Epidermal melanocyte (primary cell): ENCODE measurements at regions not wholly inside any gene's neighbourhood (a gene's known extent, or its start where the extent isn't known, plus 50 kb on each side); places are given as distances from the start of the nearest gene placed in this dataset.

ENCODE experiments used
- DNase-seq: peaks from one replicate; pipeline ENCODE4 v3.0.0; 2011; ENCODE audit warnings: low spot score; ENCODE audit not compliant: insufficient read length

- no peak for DNase-seq
Measured at GRCh38 chr10:27451054-27451453, 53.0 kb upstream of the RAB18 start.

- DNase-seq: no peak
Measured at GRCh38 chr10:27450225-27450624, 53.9 kb upstream of the RAB18 start.

GRCh38 chr10:27449571-27449970 is 54.5 kb upstream of the RAB18 start:
- DNase-seq: no peak

- DNase-seq: no peak
Measured at GRCh38 chr10:27448921-27449320, 55.2 kb upstream of the RAB18 start.

GRCh38 chr10:27447540-27447939 is 56.6 kb upstream of the RAB18 start:
- no peak for DNase-seq

GRCh38 chr10:27446091-27446918 is 57.8 kb upstream of the RAB18 start:
- peak; percentile 27 for DNase-seq

GRCh38 chr10:27445070-27445469 is 59.0 kb upstream of the RAB18 start:
- no peak for DNase-seq

GRCh38 chr10:27440478-27440877 is 63.6 kb upstream of the RAB18 start:
- DNase-seq: no peak

GRCh38 chr10:27440021-27440420 is 64.1 kb upstream of the RAB18 start:
- no peak for DNase-seq

GRCh38 chr10:27439101-27439500 is 65.0 kb upstream of the RAB18 start:
- no peak for DNase-seq

- DNase-seq: no peak
Measured at GRCh38 chr10:27437775-27438174, 66.3 kb upstream of the RAB18 start.

GRCh38 chr10:27436710-27437109 is 67.4 kb upstream of the RAB18 start:
- no peak for DNase-seq

- DNase-seq: no peak
Measured at GRCh38 chr10:27433976-27434375, 70.1 kb upstream of the RAB18 start.

GRCh38 chr10:27426948-27427467 is 77.1 kb upstream of the RAB18 start:
- DNase-seq: no peak

- no peak for DNase-seq
Measured at GRCh38 chr10:27413831-27414348, 90.2 kb upstream of the RAB18 start.

GRCh38 chr10:27413387-27413786 is 90.7 kb upstream of the RAB18 start:
- no peak for DNase-seq

- DNase-seq: no peak
Measured at GRCh38 chr10:27410153-27410552, 94.0 kb upstream of the RAB18 start.

GRCh38 chr10:27407271-27407670 is 96.8 kb upstream of the RAB18 start:
- DNase-seq: no peak

- no peak for DNase-seq
Measured at GRCh38 chr10:27399871-27400270, 104.2 kb upstream of the RAB18 start.

GRCh38 chr10:27393961-27394360 is 110.1 kb upstream of the RAB18 start:
- DNase-seq: no peak

GRCh38 chr10:27392606-27393005 is 111.5 kb upstream of the RAB18 start:
- no peak for DNase-seq

GRCh38 chr10:27391916-27392315 is 112.2 kb upstream of the RAB18 start:
- DNase-seq: no peak

GRCh38 chr10:27391325-27391724 is 112.8 kb upstream of the RAB18 start:
- DNase-seq: no peak
